Mammary epithelial cell (primary cell): ENCODE measurements at regions not wholly inside any gene's neighbourhood (a gene's known extent, or its start where the extent isn't known, plus 50 kb on each side); places are given as distances from the start of the nearest gene placed in this dataset.

ENCODE experiments used
- CTCF ChIP-seq, 2 donors: IDR thresholded peaks in 1 of 2; conservative IDR thresholded peaks in 1 of 2; 2 replicates each; pipeline ENCODE4 v1.5.1; 2011 to 2012; ENCODE audit warnings: inconsistent platforms in 2 of 2, low read length in 2 of 2, mild to moderate bottlenecking in 2 of 2, control low read depth in 1 of 2, low read depth in 1 of 2; ENCODE audit not compliant: insufficient read depth in 1 of 2; ENCODE audit errors: extremely low read depth in 1 of 2
- EZH2 ChIP-seq: IDR thresholded peaks from 2 replicates; pipeline ENCODE4 v1.6.1; 2012; ENCODE audit warnings: low read length, inconsistent platforms, borderline replicate concordance

DNA sequence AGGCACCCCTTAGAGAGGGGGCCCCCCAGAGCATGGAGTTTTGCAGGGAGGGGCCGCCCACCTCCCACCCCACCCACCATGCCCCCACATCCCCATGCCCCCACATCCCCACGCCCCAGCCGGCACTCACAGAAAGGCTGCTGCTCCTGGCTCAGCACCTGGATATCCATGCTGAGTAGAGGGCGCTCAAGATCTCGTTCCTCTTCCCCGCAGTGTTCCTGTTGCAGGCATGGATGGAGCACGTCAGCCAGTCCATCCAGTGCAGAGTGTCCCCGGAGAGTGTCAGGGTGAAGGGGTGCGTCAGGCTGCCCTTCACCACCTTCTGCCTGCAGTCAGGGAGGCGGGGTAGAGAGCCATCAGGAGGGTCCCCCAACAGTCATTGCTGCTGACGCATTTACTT is 156.2 kb downstream of the CRYBB2 start:
- TF ChIP-seq CTCF (conservative IDR thresholded peaks at IDR 0.05 in 1 of 2, IDR thresholded peaks at IDR 0.05 in 1 of 2; ENCODE audit: extremely low read depth in 1 of 2, insufficient read depth in 1 of 2, low read depth in 1 of 2, low read length in 2 of 2) = no peak
- TF ChIP-seq EZH2 = no peak
